22Rv1 (cell line): ENCODE measurements at regions not wholly inside any gene's neighbourhood (a gene's known extent, or its start where the extent isn't known, plus 50 kb on each side); places are given as distances from the start of the nearest gene placed in this dataset.

Source experiments
- H3K27ac ChIP-seq: fragments of 450-650 bp; 2 replicates; pipeline ENCODE4 v1.5.1; 2017
- ZFX ChIP-seq: fragments of 450-650 bp; IDR thresholded peaks from 2 replicates; pipeline ENCODE4 v1.6.1; 2017; ENCODE audit warnings: antibody characterized with exemption, borderline replicate concordance
- TF ChIP-seq, protein P1 (sequence below): fragments of 450-650 bp; IDR thresholded peaks from 2 replicates; pipeline ENCODE4 v1.5.1; 2017; ENCODE audit warnings: mild to moderate bottlenecking

DNA sequence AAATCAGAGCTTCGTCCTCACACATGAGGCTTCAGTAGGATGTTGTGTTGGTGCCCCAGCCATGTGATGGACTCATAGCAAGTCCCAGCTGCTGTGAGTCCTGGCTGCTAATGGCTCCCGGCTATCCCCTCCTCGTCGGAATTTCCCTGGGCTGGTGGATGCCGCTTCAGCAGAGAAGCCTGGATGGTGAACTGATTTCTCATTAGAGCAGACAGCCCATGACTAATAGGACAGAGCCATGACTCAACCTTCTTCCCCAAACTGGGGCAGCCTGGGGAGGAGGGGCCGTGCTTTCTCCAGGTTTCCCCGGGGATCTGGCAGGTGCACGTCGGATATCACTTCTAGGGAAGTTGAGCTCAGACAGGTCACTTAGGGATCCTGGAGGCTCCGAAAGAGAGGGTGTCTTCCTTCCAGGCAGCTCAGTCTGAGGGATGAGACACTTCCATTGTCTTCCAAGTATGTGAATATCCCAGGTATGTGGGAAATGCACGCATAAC lies 112.7 kb downstream of the ASMT start:
- no peak for TF ChIP-seq ZFX
- no peak overlapping the region for H3K27ac ChIP-seq

GRCh38 chrX:1734806-1735205 lies 119.9 kb downstream of the ASMT start:
- TF ChIP-seq ZFX, result no peak
- TF ChIP-seq, protein P1, sequence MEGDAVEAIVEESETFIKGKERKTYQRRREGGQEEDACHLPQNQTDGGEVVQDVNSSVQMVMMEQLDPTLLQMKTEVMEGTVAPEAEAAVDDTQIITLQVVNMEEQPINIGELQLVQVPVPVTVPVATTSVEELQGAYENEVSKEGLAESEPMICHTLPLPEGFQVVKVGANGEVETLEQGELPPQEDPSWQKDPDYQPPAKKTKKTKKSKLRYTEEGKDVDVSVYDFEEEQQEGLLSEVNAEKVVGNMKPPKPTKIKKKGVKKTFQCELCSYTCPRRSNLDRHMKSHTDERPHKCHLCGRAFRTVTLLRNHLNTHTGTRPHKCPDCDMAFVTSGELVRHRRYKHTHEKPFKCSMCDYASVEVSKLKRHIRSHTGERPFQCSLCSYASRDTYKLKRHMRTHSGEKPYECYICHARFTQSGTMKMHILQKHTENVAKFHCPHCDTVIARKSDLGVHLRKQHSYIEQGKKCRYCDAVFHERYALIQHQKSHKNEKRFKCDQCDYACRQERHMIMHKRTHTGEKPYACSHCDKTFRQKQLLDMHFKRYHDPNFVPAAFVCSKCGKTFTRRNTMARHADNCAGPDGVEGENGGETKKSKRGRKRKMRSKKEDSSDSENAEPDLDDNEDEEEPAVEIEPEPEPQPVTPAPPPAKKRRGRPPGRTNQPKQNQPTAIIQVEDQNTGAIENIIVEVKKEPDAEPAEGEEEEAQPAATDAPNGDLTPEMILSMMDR, result no peak
- H3K27ac ChIP-seq, result no peak overlapping the region

GRCh38 chrX:1741816-1742394 lies 127.0 kb downstream of the ASMT start:
- no peak overlapping the region for H3K27ac ChIP-seq
- TF ChIP-seq, protein P1, result no peak
- no peak for TF ChIP-seq ZFX

DNA sequence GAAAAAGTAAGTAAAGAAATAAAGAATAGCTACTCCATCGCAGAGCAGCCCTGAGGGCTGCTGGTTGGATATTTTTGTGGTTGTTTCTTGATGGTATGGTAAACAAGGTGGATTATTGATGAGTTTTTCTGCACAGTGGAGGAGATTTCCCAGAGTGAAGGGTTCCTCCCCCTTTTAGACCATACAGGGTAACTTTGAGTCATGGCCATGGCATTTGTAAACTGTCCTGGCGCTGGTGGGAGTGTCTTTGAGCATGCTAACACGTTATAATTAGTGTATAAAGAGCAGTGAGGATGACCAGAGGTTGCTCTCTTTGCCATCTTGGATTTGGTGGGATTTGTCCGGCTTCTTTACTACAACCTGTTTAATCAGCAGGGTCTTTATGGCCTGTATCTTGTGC lies 128.2 kb downstream of the ASMT start:
- TF ChIP-seq, protein P1, result no peak
- TF ChIP-seq ZFX, result no peak
- no peak overlapping the region for H3K27ac ChIP-seq

DNA sequence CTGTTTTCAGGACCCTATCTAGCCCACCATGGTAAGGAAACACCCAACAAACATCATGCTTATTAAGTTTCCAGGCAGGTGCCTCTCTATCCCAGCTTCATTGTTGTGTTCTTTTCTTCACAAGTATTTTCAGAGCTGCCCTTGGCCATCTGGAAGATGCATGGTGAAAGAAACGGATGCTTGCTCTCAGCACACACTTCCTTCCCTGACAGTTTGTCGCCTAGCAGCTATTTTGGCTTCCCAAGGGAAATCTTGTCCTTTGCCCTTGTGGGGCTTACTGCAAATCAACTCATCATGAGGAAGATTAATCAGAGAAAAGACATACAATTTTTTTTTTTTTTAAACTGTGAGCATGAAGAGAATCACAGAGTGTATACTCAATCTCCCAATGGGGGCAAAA lies 128.8 kb downstream of the ASMT start:
- no peak overlapping the region for H3K27ac ChIP-seq
- TF ChIP-seq ZFX, result no peak
- TF ChIP-seq, protein P1, result no peak

GRCh38 chrX:1748408-1748807 lies 133.5 kb downstream of the ASMT start:
- TF ChIP-seq, protein P1, result no peak
- no peak for TF ChIP-seq ZFX

GRCh38 chrX:1749499-1749898 lies 134.6 kb downstream of the ASMT start:
- no peak overlapping the region for H3K27ac ChIP-seq
- TF ChIP-seq, protein P1, result peak; percentile 12; the same call in 1 of the 2 replicates
- no peak for TF ChIP-seq ZFX

More at GRCh38 chrX:1748408-1748807, 133.5 kb downstream of the ASMT start:
- no peak overlapping the region for H3K27ac ChIP-seq

DNA sequence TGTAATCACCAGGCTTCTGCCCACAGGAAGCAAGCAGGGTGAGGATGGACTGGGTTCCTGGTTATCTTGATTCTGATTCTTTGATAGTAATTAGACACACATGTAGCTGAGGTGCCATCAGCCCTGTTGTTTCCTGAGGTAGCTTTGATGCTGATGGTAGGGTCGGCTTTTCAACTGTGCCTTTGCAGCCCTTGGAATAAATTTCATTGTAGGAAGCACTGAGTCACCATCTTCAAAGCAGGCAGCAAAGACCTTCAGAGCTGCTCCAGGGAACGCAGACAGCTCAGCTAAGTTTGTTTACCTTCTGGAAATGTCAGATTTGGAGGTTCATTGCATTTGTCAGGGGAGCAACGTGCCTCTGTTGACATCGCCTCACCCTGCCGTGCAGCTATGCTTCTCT lies 135.4 kb downstream of the ASMT start:
- H3K27ac ChIP-seq, result no peak overlapping the region
- TF ChIP-seq, protein P1, result no peak
- TF ChIP-seq ZFX, result no peak
